Neural cell (in vitro differentiated cells): ENCODE measurements at regions not wholly inside any gene's neighbourhood (a gene's known extent, or its start where the extent isn't known, plus 50 kb on each side); places are given as distances from the start of the nearest gene placed in this dataset.

Experiments
- H2AFZ ChIP-seq: fragments of 200-600, 300-800 bp; sonication (generic), shearing (Covaris generic); 2 replicates; pipeline ENCODE4 v1.6.0; 2014; ENCODE audit warnings: low read depth, mild to moderate bottlenecking, antibody characterized with exemption, low read length, moderate library complexity
- H3F3A ChIP-seq: fragments of 200-600 bp; shearing (Covaris generic); 2 replicates; pipeline ENCODE4 v1.6.1; 2016; ENCODE audit warnings: mild to moderate bottlenecking, moderate library complexity, mixed read lengths, antibody characterized with exemption, low read length; ENCODE audit not compliant: insufficient read depth, poor library complexity, severe bottlenecking
- H3K27ac ChIP-seq: fragments of 200-600, 300-800 bp; sonication (generic), shearing (Covaris generic); 2 replicates; pipeline ENCODE4 v1.5.1; 2014; ENCODE audit warnings: mild to moderate bottlenecking, low read length, moderate library complexity
- H3K27me3 ChIP-seq: fragments of 300-800, 200-600 bp; sonication (generic), shearing (Covaris generic); 2 replicates; pipeline ENCODE4 v1.6.0; 2014; ENCODE audit warnings: mild to moderate bottlenecking, low read depth, low read length, moderate library complexity; ENCODE audit not compliant: insufficient read depth
- H3K36me3 ChIP-seq: fragments of 300-800, 200-600 bp; sonication (generic), shearing (Covaris generic); 2 replicates; pipeline ENCODE4 v1.5.1; 2014; ENCODE audit warnings: mild to moderate bottlenecking, antibody characterized with exemption, low read length, moderate library complexity; ENCODE audit not compliant: insufficient read depth
- H3K4me2 ChIP-seq: fragments of 300-800, 200-600 bp; sonication (generic), shearing (Covaris generic); 2 replicates; pipeline ENCODE4 v1.6.0; 2014; ENCODE audit warnings: mild to moderate bottlenecking, low read length
- H3K4me3 ChIP-seq: fragments of 300-800, 200-600 bp; sonication (generic), shearing (Covaris generic); 2 replicates; pipeline ENCODE4 v1.5.1; 2014; ENCODE audit warnings: mild to moderate bottlenecking, low read length, moderate library complexity
- H3K79me2 ChIP-seq: fragments of 200-600 bp; shearing (Covaris generic); replicated peaks from 2 replicates; pipeline ENCODE4 v1.6.0; 2014; ENCODE audit warnings: mild to moderate bottlenecking, low read length, moderate library complexity; ENCODE audit not compliant: insufficient read depth
- H3K9ac ChIP-seq: fragments of 300-800, 200-600 bp; sonication (generic), shearing (Covaris generic); 2 replicates; pipeline ENCODE4 v1.6.1; 2016; ENCODE audit warnings: mild to moderate bottlenecking, low read length, mixed read lengths
- H3K9me2 ChIP-seq: fragments of 200-600 bp; shearing (Covaris generic); 2 replicates; pipeline ENCODE4 v1.6.1; 2016; ENCODE audit warnings: mild to moderate bottlenecking, low read length, mixed read lengths; ENCODE audit not compliant: insufficient read depth
- H3K9me3 ChIP-seq: fragments of 200-600, 300-800 bp; sonication (generic), shearing (Covaris generic); 2 replicates; pipeline ENCODE4 v1.6.1; 2016; ENCODE audit warnings: mild to moderate bottlenecking, mixed run types, low read length, moderate library complexity, mixed read lengths
- H4K20me1 ChIP-seq: fragments of 200-600 bp; shearing (Covaris generic); 2 replicates; pipeline ENCODE4 v1.6.1; 2016; ENCODE audit warnings: mild to moderate bottlenecking, mixed run types; ENCODE audit not compliant: insufficient read depth
- EP300 ChIP-seq: fragments of 450-650 bp; conservative IDR thresholded peaks from 2 replicates; pipeline ENCODE4 v1.6.1; 2014; ENCODE audit warnings: antibody characterized with exemption, mild to moderate bottlenecking, moderate library complexity; ENCODE audit not compliant: poor library complexity, severe bottlenecking
- EZH2 ChIP-seq: fragments of 200-600, 300-800 bp; shearing (Covaris generic), sonication (generic); IDR thresholded peaks from 2 replicates; pipeline ENCODE4 v1.6.1; 2014; ENCODE audit warnings: antibody characterized with exemption, low read length, borderline replicate concordance, mild to moderate bottlenecking; ENCODE audit not compliant: insufficient read depth, poor library complexity, severe bottlenecking
- MXI1 ChIP-seq: fragments of 450-650 bp; conservative IDR thresholded peaks from 2 replicates; pipeline ENCODE4 v1.6.1; 2014; ENCODE audit warnings: antibody characterized with exemption, mild to moderate bottlenecking; ENCODE audit not compliant: poor library complexity, severe bottlenecking
- POLR2AphosphoS5 ChIP-seq: IDR thresholded peaks from 2 replicates; pipeline ENCODE4 v1.6.1; 2012
- RAD21 ChIP-seq: fragments of 450-650 bp; conservative IDR thresholded peaks from 2 replicates; pipeline ENCODE4 v1.6.1; 2014; ENCODE audit warnings: antibody characterized with exemption, mild to moderate bottlenecking, moderate library complexity
- SMC3 ChIP-seq: fragments of 450-650 bp; conservative IDR thresholded peaks from 2 replicates; pipeline ENCODE4 v1.6.1; 2014; ENCODE audit warnings: antibody characterized with exemption, mild to moderate bottlenecking, moderate library complexity; ENCODE audit not compliant: poor library complexity
- TAF1 ChIP-seq: IDR thresholded peaks from 2 replicates; pipeline ENCODE4 v1.6.1; 2012; ENCODE audit warnings: low read depth
- TF ChIP-seq, protein P1 (sequence below): fragments of 450-650 bp; IDR thresholded peaks from 2 replicates; pipeline ENCODE4 v1.5.1; 2014; ENCODE audit warnings: antibody characterized with exemption, mild to moderate bottlenecking, moderate library complexity; ENCODE audit not compliant: poor library complexity, severe bottlenecking
- TF ChIP-seq, protein P2 (sequence below): IDR thresholded peaks from 2 replicates; pipeline ENCODE4 v1.6.1; 2012; ENCODE audit warnings: borderline replicate concordance

DNA sequence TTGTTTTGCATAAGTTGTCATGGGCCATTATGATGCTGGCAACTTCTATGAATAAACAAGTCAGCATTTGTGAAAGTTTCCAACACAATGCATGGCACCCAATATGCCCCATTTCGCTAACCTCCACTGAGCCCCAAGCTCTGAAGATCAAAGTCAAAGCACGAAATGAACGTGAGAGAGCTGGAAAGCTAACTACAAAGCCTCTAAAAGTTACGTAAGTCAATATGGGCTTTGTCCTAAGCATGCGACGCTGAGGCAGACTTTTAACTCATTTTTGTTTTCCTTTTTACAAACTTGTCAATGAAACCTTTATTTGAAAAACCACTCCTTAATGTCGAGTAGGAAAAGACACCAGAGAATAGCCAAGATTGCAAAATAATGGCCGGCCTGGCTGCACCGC lies 131.6 kb upstream of the NUDT7 start:
- H3K9me2 ChIP-seq, result no peaks in the 10 kb centered on the region
- H3K27me3 ChIP-seq, result no peaks in the 10 kb centered on the region
- H3K9ac ChIP-seq, result no peak overlapping the region
- H3K4me3 ChIP-seq, result no peak overlapping the region
- H3K27ac ChIP-seq, result no peak overlapping the region
- no peak overlapping the region for H3K4me2 ChIP-seq
- H3K36me3 ChIP-seq, result no peaks in the 10 kb centered on the region
- no peaks in the 10 kb centered on the region for H4K20me1 ChIP-seq
- no peaks in the 10 kb centered on the region for H3K9me3 ChIP-seq
- no peaks in the 10 kb centered on the region for H3K79me2 ChIP-seq
- H3F3A ChIP-seq, result no peaks in the 10 kb centered on the region
- TF ChIP-seq RAD21 (no peak), EP300 (no peak), EZH2 (no peak), TAF1 (no peak), SMC3 (no peak), MXI1 (no peak)
- H2AFZ ChIP-seq, result no peak overlapping the region

DNA sequence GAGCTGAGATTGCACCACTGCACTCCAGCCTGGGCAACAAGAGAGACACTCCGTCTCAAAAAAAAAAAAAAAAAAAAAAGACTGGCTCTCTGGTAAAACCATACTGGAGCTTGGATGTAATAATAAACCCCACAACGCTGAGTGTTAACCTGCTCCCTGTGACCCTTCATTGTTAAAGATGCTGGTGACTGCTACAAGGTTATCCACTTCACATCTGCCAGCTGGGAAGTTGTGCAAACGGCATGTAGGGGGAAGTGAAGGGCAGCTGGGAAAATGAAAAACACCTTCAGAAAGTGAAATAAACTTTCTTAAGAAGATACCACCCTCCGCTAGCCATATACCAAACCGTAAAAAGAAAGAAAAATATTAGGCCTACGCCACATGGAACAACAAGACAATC lies 131.0 kb upstream of the NUDT7 start:
- Histone ChIP-seq H3F3A (no peaks in the 10 kb centered on the region), H3K4me3 (no peak overlapping the region), H3K36me3 (no peaks in the 10 kb centered on the region), H3K4me2 (no peak overlapping the region), H3K9me3 (no peaks in the 10 kb centered on the region), H3K79me2 (no peaks in the 10 kb centered on the region), H3K27me3 (no peaks in the 10 kb centered on the region), H3K9me2 (no peaks in the 10 kb centered on the region), H3K27ac (no peak overlapping the region), H2AFZ (no peak overlapping the region), H4K20me1 (no peaks in the 10 kb centered on the region), H3K9ac (no peak overlapping the region)
- TF ChIP-seq, protein P1, sequence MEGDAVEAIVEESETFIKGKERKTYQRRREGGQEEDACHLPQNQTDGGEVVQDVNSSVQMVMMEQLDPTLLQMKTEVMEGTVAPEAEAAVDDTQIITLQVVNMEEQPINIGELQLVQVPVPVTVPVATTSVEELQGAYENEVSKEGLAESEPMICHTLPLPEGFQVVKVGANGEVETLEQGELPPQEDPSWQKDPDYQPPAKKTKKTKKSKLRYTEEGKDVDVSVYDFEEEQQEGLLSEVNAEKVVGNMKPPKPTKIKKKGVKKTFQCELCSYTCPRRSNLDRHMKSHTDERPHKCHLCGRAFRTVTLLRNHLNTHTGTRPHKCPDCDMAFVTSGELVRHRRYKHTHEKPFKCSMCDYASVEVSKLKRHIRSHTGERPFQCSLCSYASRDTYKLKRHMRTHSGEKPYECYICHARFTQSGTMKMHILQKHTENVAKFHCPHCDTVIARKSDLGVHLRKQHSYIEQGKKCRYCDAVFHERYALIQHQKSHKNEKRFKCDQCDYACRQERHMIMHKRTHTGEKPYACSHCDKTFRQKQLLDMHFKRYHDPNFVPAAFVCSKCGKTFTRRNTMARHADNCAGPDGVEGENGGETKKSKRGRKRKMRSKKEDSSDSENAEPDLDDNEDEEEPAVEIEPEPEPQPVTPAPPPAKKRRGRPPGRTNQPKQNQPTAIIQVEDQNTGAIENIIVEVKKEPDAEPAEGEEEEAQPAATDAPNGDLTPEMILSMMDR, result no peak
- no peak for TF ChIP-seq MXI1
- no peak for TF ChIP-seq EZH2
- TF ChIP-seq, protein P2, sequence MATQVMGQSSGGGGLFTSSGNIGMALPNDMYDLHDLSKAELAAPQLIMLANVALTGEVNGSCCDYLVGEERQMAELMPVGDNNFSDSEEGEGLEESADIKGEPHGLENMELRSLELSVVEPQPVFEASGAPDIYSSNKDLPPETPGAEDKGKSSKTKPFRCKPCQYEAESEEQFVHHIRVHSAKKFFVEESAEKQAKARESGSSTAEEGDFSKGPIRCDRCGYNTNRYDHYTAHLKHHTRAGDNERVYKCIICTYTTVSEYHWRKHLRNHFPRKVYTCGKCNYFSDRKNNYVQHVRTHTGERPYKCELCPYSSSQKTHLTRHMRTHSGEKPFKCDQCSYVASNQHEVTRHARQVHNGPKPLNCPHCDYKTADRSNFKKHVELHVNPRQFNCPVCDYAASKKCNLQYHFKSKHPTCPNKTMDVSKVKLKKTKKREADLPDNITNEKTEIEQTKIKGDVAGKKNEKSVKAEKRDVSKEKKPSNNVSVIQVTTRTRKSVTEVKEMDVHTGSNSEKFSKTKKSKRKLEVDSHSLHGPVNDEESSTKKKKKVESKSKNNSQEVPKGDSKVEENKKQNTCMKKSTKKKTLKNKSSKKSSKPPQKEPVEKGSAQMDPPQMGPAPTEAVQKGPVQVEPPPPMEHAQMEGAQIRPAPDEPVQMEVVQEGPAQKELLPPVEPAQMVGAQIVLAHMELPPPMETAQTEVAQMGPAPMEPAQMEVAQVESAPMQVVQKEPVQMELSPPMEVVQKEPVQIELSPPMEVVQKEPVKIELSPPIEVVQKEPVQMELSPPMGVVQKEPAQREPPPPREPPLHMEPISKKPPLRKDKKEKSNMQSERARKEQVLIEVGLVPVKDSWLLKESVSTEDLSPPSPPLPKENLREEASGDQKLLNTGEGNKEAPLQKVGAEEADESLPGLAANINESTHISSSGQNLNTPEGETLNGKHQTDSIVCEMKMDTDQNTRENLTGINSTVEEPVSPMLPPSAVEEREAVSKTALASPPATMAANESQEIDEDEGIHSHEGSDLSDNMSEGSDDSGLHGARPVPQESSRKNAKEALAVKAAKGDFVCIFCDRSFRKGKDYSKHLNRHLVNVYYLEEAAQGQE, result no peak
- TF ChIP-seq TAF1, result no peak

DNA sequence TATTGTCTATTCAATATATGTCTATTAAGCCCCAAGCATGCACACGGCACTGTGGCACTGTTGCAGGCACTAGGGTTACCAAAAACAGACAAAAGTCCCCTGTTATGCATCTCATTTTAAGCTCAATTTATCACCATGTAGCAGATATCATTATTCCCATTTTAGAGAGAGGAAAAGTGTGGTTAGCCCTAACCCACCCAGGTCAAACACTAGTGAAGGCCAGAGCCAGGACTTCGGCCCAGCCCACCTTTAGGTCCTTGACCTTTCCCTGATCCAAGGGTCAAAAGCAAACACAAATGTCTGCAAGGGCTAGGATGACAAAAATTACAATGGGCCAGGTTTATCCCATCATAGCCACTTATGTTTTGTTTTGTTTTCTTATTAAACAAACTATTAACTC lies 130.3 kb upstream of the NUDT7 start:
- Histone ChIP-seq H3K36me3 (no peaks in the 10 kb centered on the region), H3F3A (no peaks in the 10 kb centered on the region), H3K4me3 (no peak overlapping the region), H4K20me1 (no peaks in the 10 kb centered on the region), H3K79me2 (no peaks in the 10 kb centered on the region), H2AFZ (no peak overlapping the region), H3K4me2 (no peak overlapping the region), H3K9ac (no peak overlapping the region), H3K9me2 (no peaks in the 10 kb centered on the region), H3K27ac (no peak overlapping the region), H3K9me3 (no peaks in the 10 kb centered on the region), H3K27me3 (no peaks in the 10 kb centered on the region)
- TF ChIP-seq MXI1 (no peak), EP300 (no peak), TAF1 (no peak), SMC3 (no peak), RAD21 (no peak), EZH2 (no peak), POLR2AphosphoS5 (no peak)
- TF ChIP-seq, protein P2, result no peak
- TF ChIP-seq, protein P1, result no peak
